HCEC 1CT (cell line): ENCODE measurements at regions not wholly inside any gene's neighbourhood (a gene's known extent, or its start where the extent isn't known, plus 50 kb on each side); places are given as distances from the start of the nearest gene placed in this dataset.

Source experiments
- DNase-seq: peaks from one replicate; pipeline ENCODE4 v3.0.0-alpha.2; 2017

DNA sequence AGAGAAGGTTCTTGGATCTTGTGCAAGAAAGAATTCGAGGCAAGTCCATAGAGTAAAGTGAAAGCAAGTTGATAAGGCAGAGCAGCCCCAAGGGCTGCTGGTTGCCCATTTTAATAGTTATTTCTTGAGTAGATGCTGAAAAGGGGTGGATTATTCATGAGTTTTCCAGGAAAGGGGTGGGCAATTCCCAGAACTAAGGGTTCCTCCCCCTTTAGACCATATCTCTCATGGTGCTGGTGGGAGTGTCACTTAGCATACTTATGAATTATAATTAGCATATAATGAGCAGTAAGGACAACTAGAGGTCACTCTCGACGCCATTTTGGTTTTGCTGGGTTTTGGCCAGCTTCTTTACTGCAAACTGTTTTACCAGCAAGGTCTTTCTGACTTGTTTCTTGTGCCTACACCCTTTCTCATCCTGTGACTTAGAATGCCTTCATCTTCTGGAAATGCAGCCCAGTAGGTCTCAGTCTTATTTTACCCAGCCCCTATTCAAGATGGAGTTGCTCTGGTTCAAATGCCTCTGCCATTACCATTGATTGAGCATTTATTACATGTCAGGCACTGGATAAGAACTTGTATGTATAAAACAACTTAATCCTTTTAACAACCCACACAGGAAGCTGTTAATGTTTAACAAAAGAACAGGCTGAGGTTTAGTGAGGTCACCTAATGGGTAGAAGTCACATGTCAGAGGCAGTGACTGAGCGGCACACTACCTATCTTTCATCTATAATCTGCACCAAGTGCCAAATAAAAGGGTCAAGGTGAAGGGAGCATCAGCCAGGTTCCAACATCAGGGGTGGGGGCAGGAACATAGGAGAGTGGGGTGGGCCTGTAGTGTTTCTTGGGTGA is 250.9 kb downstream of the ICOS start:
- DNase-seq, result no peak

DNA sequence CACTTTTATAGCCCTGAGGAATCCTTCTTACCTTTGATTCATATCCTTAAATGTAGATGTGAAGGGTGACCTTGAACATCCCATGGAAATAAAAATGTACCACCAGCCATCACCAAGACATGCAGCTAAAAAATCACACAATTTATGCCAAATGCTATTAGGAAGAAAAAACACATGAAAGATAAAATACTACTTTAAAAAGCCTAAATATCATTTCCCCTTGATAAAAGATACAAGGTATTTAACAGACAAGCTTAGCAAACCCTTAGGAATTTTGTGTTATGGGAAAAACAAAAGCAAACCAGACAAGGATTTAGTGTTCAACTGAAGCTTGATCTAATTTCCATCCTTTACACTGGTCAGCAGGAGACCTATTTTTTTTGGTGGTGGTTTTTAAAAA is 255.0 kb downstream of the ICOS start:
- no peak for DNase-seq

DNA sequence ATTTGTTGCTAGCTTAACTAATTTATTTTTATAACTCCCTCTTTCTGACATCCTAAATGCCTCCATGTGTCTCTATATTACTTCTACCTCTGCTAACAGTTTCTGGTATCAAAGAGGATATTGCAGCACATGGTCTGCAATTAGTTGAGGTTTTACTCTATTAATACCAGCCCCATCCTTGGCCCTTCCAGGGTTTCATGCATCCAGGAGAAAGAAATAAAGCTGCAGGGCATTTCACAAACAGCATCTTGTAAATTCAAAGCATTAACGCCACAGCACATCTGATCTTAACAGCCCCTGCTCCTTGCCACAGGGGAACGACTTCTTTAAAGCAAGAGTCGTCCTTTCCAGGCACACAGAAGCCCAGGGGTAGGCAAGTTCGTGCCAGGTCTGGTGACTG is 258.9 kb downstream of the ICOS start:
- no peak for DNase-seq

- no peak for DNase-seq
Observed at GRCh38 chr2:204197336-204198005, 260.9 kb downstream of the ICOS start.

DNA sequence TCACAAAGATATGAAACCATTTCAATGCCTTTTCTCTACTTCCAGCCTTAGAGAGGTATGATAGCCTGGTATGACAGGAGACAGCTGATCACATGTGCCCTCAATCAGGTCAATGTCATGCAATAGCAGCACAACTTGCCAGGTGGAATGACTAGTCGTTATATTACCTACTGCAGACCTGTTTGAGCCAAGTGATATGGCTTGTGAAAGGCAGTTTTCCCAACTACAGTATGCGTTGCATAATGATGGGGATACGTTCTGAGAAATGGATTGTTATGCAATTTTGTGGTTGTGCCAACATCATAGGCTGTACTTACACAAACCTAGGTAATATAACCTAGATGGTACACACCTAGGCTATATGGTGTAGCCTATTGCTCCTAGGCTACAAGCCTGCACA is 262.8 kb downstream of the ICOS start:
- no peak for DNase-seq

GRCh38 chr2:204201507-204201906 is 264.9 kb downstream of the ICOS start:
- no peak for DNase-seq

GRCh38 chr2:204202253-204202652 is 265.7 kb downstream of the ICOS start:
- DNase-seq, result no peak

- DNase-seq, result no peak
Observed at GRCh38 chr2:204203704-204204103, 267.1 kb downstream of the ICOS start.

- no peak for DNase-seq
Observed at GRCh38 chr2:204205082-204205481, 268.5 kb downstream of the ICOS start.

GRCh38 chr2:204205538-204205937 is 269.0 kb downstream of the ICOS start:
- DNase-seq, result no peak

GRCh38 chr2:204207866-204208265 is 271.3 kb downstream of the ICOS start:
- DNase-seq, result no peak

- no peak for DNase-seq
Observed at GRCh38 chr2:204213588-204213987, 277.0 kb downstream of the ICOS start.

GRCh38 chr2:204218040-204218439 is 281.5 kb downstream of the ICOS start:
- DNase-seq, result no peak

DNA sequence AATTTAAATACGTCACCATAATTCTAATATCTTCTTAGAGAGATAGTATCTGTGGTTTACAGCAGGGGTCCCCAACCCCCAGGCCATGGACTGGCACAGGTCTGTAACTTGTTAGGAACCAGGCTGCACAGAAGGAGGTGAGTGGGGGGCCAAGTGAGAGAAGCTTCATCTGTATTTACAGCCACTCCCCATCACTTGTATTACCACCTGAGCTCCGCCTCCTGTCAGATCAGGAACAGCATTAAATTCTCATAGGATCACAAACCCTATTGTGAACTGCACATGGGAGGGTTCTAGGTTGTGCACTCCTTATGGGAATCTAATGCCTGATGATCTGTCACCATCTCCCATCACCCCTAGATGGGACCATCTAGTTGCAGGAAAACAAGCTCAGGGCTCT is 282.6 kb downstream of the ICOS start:
- no peak for DNase-seq

- no peak for DNase-seq
Observed at GRCh38 chr2:204220896-204221295, 284.3 kb downstream of the ICOS start.

- DNase-seq, result no peak
Observed at GRCh38 chr2:204223046-204223445, 286.5 kb downstream of the ICOS start.

DNA sequence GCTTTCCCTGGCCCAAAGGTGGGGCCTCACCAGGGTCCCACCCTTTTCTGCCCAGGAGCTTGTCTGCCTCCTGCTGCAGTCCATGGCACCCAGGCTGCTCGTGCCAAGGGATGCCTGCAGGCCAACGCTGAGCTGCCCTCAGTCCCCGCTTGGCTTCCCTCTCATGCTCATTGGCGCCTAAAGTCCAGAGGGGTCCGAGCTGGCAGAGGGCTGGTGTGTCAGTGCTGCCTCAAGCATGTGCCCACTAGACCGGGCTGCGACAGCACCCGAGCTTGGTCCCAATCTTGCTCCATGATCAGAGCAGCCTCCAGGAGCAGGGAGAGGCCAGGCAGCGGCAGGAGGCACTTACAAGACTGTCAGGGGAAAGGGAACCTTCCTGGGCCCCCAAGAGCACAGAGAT is 287.0 kb downstream of the ICOS start:
- DNase-seq, result no peak

- DNase-seq, result no peak
Observed at GRCh38 chr2:204225671-204226073, 289.1 kb downstream of the ICOS start.

DNA sequence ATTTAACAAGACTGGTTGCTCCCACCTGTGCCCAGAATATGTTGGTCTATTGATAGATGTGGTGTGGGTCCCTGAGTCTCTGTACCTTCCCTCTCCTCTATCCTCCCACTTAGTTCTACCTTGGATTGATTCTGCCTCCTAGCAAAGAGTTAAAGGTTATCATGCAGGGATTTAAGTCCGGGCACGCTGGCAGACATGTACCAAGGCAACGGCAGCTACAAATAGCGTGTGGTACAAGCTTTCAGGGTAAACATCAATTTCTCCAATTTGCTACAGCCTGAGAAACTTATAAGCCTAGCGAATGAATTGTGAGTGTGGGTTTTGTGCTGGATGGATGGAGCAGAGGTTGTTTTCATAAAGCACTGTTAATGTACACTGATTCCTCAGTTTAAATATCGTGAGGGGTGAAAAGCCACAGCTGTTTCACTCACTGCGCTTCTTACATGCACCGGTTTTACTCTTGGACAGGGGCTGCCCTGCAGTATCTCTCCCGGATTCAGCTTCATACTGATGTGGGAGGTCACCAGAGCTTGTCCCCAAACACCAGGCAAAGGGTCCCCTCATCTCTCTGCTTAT is 289.8 kb downstream of the ICOS start:
- no peak for DNase-seq

DNA sequence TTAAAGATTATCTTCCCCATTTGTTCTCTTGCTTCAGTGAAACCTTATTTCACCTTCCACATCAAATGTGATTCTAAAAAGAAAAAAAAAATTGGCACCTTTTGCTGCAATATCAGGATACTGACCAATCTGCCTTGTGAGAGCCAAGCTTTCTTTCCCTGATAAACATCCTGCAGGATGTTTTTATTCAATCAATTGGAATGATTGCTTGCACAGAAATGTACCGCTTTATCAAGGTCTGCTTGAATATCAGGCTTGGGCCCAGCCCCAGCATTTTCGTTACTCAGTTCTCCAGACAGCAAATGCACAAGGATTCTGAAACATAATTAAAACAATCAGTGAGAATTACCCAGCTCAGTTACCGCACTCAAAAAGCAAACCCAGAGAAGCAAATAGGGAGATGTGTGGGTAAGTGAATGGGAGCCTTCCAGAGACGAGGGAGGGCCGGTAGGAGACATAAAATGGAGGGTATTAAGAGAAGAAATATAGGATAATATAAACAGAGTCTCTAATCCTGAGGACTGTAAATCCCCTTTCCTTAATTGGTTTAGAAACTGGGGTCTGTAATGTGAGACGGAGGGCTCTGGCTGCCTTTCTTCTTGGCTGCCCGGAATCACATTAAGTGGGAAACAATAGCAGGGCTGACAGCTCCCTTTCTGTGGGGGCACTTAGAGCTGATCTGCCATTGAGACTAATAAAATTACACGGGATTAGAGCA is 291.8 kb downstream of the ICOS start:
- DNase-seq, result no peak

GRCh38 chr2:204234248-204234647 is 297.7 kb downstream of the ICOS start:
- DNase-seq, result no peak

GRCh38 chr2:204234879-204235278 is 298.3 kb downstream of the ICOS start:
- DNase-seq, result peak; percentile 34

- no peak for DNase-seq
Observed at GRCh38 chr2:204237416-204237815, 300.9 kb downstream of the ICOS start.
